Astrocyte of the hippocampus (primary cell): ENCODE measurements at regions not wholly inside any gene's neighbourhood (a gene's known extent, or its start where the extent isn't known, plus 50 kb on each side); places are given as distances from the start of the nearest gene placed in this dataset.

ENCODE experiments used
- DNase-seq: peaks from one replicate; pipeline ENCODE4 v3.0.0; 2011; ENCODE audit warnings: low read depth, low spot score

GRCh38 chr5:2038321-2039179 is 155.8 kb upstream of the IRX4 start:
- peak; percentile 72 for DNase-seq

- DNase-seq: no peak
These were observed 154.2 kb upstream of the IRX4 start for GRCh38 chr5:2036885-2037284.

- DNase-seq: no peak
These were observed 149.7 kb upstream of the IRX4 start for GRCh38 chr5:2032432-2032831.

GRCh38 chr5:2031581-2031980 is 148.9 kb upstream of the IRX4 start:
- no peak for DNase-seq

- no peak for DNase-seq
These were observed 147.4 kb upstream of the IRX4 start for GRCh38 chr5:2030131-2030530.

GRCh38 chr5:2029206-2029605 is 146.5 kb upstream of the IRX4 start:
- no peak for DNase-seq

GRCh38 chr5:2027790-2028189 is 145.1 kb upstream of the IRX4 start:
- no peak for DNase-seq

GRCh38 chr5:2024986-2025721 is 142.4 kb upstream of the IRX4 start:
- no peak for DNase-seq

- no peak for DNase-seq
These were observed 140.5 kb upstream of the IRX4 start for GRCh38 chr5:2023196-2023595.

- DNase-seq: no peak
These were observed 139.7 kb upstream of the IRX4 start for GRCh38 chr5:2022436-2022835.

GRCh38 chr5:2021484-2022176 is 138.9 kb upstream of the IRX4 start:
- no peak for DNase-seq

- no peak for DNase-seq
These were observed 138.0 kb upstream of the IRX4 start for GRCh38 chr5:2020730-2021129.

- no peak for DNase-seq
These were observed 137.0 kb upstream of the IRX4 start for GRCh38 chr5:2019716-2020115.

- DNase-seq: no peak
These were observed 135.6 kb upstream of the IRX4 start for GRCh38 chr5:2018390-2018724.

GRCh38 chr5:2017540-2018389 is 135.0 kb upstream of the IRX4 start:
- peak; percentile 17 for DNase-seq

- DNase-seq: no peak
These were observed 133.2 kb upstream of the IRX4 start for GRCh38 chr5:2015961-2016360.

GRCh38 chr5:2015124-2015848 is 132.6 kb upstream of the IRX4 start:
- no peak for DNase-seq

- no peak for DNase-seq
These were observed 131.4 kb upstream of the IRX4 start for GRCh38 chr5:2014058-2014610.

- no peak for DNase-seq
These were observed 130.8 kb upstream of the IRX4 start for GRCh38 chr5:2013301-2014057.

- no peak for DNase-seq
These were observed 130.2 kb upstream of the IRX4 start for GRCh38 chr5:2012885-2013284.
